K562 (cell line): ENCODE measurements at regions not wholly inside any gene's neighbourhood (a gene's known extent, or its start where the extent isn't known, plus 50 kb on each side); places are given as distances from the start of the nearest gene placed in this dataset.

Experiments
- DMBX1 ChIP-seq: fragments of 250-450 bp; sonication (Bioruptor Pico); IDR thresholded peaks from 2 replicates; pipeline ENCODE4 v1.8.0; 2022; ENCODE audit warnings: inconsistent platforms, mild to moderate bottlenecking, moderate library complexity, borderline replicate concordance
- HDAC6 ChIP-seq: IDR thresholded peaks from 2 replicates; pipeline ENCODE4 v1.6.1; 2012; ENCODE audit warnings: low read depth, mild to moderate bottlenecking, control low read depth, inconsistent platforms, low read length, moderate library complexity
- MAFK ChIP-seq: IDR thresholded peaks from 2 replicates; pipeline ENCODE4 v1.6.1; 2011; ENCODE audit warnings: low read length, improper control_type of control experiment
- NUFIP1 ChIP-seq: fragments of 450-650 bp; IDR thresholded peaks from 2 replicates; pipeline ENCODE4 v1.6.1; 2018; ENCODE audit not compliant: partially characterized antibody
- PHB2 ChIP-seq: fragments of 450-650 bp; IDR thresholded peaks from 2 replicates; pipeline ENCODE4 v1.6.1; 2017; ENCODE audit warnings: low read depth
- PHF21A ChIP-seq: fragments of 450-650 bp; IDR thresholded peaks from 2 replicates; pipeline ENCODE4 v1.6.1; 2017; ENCODE audit warnings: low read depth, borderline replicate concordance
- RBFOX2 ChIP-seq: fragments of 200-400 bp; formaldehyde crosslinking; IDR thresholded peaks from 2 replicates; pipeline ENCODE4 v1.6.1; 2017; ENCODE audit warnings: low read depth, mild to moderate bottlenecking, low read length, moderate library complexity
- ZBTB11 ChIP-seq, 3 experiments: fragments of 200-800 bp in 1 of 3; fragments of 250-450 bp in 1 of 3; fragments of 450-650 bp in 1 of 3; sonication (Bioruptor Pico) in 1 of 3; sonication (Bioruptor generic) in 1 of 3; formaldehyde crosslinking in 1 of 3; IDR thresholded peaks; 2 replicates each; pipeline versions ENCODE4 v1.6.1 to v1.8.0; 2016 to 2022; ENCODE audit warnings: mild to moderate bottlenecking in 2 of 3, missing genetic modification characterization in 2 of 3, missing compliant biosample characterization in 1 of 3, moderate library complexity in 1 of 3
- ZNF263 ChIP-seq: sonication (generic); formaldehyde crosslinking; IDR thresholded peaks from 2 replicates; pipeline ENCODE4 v1.8.0; 2022; ENCODE audit warnings: mild to moderate bottlenecking, missing genetic modification reagents, borderline replicate concordance
- TF ChIP-seq, protein P1 (sequence below): sonication (generic); IDR thresholded peaks from 2 replicates; pipeline ENCODE4 v1.6.1; 2016
- TF ChIP-seq, protein P2 (sequence below): fragments of 450-650 bp; IDR thresholded peaks from 2 replicates; pipeline ENCODE4 v1.6.1; 2017; ENCODE audit warnings: antibody characterized with exemption
- TF ChIP-seq, protein P3 (sequence below), 2 experiments: fragments of 450-650 bp; IDR thresholded peaks; 2 replicates each; pipeline ENCODE4 v1.6.1; 2018; ENCODE audit warnings: mild to moderate bottlenecking in 2 of 2, low read depth in 1 of 2; ENCODE audit not compliant: partially characterized antibody in 2 of 2
- TF ChIP-seq, protein P4 (sequence below): sonication (generic); formaldehyde crosslinking; IDR thresholded peaks from 2 replicates; pipeline ENCODE4 v1.8.0; 2022; ENCODE audit warnings: mild to moderate bottlenecking, missing genetic modification reagents, borderline replicate concordance

- peak in 1 of 3 experiments; percentile 51; a peak in 1 of 6 replicates for TF ChIP-seq ZBTB11 (CRISPR knock-in tag; IDR thresholded peaks at IDR 0.05)
- TF ChIP-seq HDAC6, result no peak
- TF ChIP-seq DMBX1, result no peak
- TF ChIP-seq RBFOX2, result peak; percentile 62
- TF ChIP-seq MAFK, result no peak
- TF ChIP-seq, protein P1, sequence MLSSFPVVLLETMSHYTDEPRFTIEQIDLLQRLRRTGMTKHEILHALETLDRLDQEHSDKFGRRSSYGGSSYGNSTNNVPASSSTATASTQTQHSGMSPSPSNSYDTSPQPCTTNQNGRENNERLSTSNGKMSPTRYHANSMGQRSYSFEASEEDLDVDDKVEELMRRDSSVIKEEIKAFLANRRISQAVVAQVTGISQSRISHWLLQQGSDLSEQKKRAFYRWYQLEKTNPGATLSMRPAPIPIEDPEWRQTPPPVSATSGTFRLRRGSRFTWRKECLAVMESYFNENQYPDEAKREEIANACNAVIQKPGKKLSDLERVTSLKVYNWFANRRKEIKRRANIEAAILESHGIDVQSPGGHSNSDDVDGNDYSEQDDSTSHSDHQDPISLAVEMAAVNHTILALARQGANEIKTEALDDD, result peak; percentile 71
- TF ChIP-seq NUFIP1, result no peak
- TF ChIP-seq, protein P2, sequence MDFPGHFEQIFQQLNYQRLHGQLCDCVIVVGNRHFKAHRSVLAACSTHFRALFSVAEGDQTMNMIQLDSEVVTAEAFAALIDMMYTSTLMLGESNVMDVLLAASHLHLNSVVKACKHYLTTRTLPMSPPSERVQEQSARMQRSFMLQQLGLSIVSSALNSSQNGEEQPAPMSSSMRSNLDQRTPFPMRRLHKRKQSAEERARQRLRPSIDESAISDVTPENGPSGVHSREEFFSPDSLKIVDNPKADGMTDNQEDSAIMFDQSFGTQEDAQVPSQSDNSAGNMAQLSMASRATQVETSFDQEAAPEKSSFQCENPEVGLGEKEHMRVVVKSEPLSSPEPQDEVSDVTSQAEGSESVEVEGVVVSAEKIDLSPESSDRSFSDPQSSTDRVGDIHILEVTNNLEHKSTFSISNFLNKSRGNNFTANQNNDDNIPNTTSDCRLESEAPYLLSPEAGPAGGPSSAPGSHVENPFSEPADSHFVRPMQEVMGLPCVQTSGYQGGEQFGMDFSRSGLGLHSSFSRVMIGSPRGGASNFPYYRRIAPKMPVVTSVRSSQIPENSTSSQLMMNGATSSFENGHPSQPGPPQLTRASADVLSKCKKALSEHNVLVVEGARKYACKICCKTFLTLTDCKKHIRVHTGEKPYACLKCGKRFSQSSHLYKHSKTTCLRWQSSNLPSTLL, result no peak
- TF ChIP-seq, protein P3, sequence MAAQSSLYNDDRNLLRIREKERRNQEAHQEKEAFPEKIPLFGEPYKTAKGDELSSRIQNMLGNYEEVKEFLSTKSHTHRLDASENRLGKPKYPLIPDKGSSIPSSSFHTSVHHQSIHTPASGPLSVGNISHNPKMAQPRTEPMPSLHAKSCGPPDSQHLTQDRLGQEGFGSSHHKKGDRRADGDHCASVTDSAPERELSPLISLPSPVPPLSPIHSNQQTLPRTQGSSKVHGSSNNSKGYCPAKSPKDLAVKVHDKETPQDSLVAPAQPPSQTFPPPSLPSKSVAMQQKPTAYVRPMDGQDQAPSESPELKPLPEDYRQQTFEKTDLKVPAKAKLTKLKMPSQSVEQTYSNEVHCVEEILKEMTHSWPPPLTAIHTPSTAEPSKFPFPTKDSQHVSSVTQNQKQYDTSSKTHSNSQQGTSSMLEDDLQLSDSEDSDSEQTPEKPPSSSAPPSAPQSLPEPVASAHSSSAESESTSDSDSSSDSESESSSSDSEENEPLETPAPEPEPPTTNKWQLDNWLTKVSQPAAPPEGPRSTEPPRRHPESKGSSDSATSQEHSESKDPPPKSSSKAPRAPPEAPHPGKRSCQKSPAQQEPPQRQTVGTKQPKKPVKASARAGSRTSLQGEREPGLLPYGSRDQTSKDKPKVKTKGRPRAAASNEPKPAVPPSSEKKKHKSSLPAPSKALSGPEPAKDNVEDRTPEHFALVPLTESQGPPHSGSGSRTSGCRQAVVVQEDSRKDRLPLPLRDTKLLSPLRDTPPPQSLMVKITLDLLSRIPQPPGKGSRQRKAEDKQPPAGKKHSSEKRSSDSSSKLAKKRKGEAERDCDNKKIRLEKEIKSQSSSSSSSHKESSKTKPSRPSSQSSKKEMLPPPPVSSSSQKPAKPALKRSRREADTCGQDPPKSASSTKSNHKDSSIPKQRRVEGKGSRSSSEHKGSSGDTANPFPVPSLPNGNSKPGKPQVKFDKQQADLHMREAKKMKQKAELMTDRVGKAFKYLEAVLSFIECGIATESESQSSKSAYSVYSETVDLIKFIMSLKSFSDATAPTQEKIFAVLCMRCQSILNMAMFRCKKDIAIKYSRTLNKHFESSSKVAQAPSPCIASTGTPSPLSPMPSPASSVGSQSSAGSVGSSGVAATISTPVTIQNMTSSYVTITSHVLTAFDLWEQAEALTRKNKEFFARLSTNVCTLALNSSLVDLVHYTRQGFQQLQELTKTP (IDR thresholded peaks at IDR 0.05; ENCODE audit: low read depth in 1 of 2, partially characterized antibody in 2 of 2), result peak in 1 of 2 experiments; percentile 56
- TF ChIP-seq, protein P4, sequence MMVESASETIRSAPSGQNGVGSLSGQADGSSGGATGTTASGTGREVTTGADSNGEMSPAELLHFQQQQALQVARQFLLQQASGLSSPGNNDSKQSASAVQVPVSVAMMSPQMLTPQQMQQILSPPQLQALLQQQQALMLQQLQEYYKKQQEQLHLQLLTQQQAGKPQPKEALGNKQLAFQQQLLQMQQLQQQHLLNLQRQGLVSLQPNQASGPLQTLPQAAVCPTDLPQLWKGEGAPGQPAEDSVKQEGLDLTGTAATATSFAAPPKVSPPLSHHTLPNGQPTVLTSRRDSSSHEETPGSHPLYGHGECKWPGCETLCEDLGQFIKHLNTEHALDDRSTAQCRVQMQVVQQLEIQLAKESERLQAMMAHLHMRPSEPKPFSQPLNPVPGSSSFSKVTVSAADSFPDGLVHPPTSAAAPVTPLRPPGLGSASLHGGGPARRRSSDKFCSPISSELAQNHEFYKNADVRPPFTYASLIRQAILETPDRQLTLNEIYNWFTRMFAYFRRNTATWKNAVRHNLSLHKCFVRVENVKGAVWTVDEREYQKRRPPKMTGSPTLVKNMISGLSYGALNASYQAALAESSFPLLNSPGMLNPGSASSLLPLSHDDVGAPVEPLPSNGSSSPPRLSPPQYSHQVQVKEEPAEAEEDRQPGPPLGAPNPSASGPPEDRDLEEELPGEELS (CRISPR knock-in tag), result no peak; the same call in 1 of the 2 replicates
- no peak for TF ChIP-seq PHB2
- TF ChIP-seq PHF21A, result no peak
- 0 out of 2 replicates have a peak, but pooled peaks have one; percentile 32 for TF ChIP-seq ZNF263 (CRISPR knock-in tag)
Measured at GRCh38 chr6:27126815-27127537, 120.5 kb upstream of the PRSS16 start (continued).
